NCI-H526 (cell line): ENCODE measurements at regions not wholly inside any gene's neighbourhood (a gene's known extent, or its start where the extent isn't known, plus 50 kb on each side); places are given as distances from the start of the nearest gene placed in this dataset.
"Not testable (repeated sequence)": the region's sequence is repeated elsewhere in the genome, so short reads cannot be mapped to it uniquely, and the experiment has no call there.

Source experiments
- DNase-seq, 2 experiments: peaks; one replicate each; lab custom pipeline; 2025; lab: John Stamatoyannopoulos, UW

- DNase-seq: no peak
These were observed 671.8 kb upstream of the SLC39A10 start for GRCh38 chr2:194985258-194985657.

- DNase-seq: no peak
These were observed 694.8 kb upstream of the SLC39A10 start for GRCh38 chr2:194962254-194962653.

GRCh38 chr2:194954218-194954617, 702.8 kb upstream of the SLC39A10 start:
- DNase-seq: no peak

GRCh38 chr2:194946826-194947225, 710.2 kb upstream of the SLC39A10 start:
- no peak for DNase-seq

GRCh38 chr2:194938066-194938465, 719.0 kb upstream of the SLC39A10 start:
- no peak for DNase-seq

- no peak for DNase-seq
These were observed 729.5 kb upstream of the SLC39A10 start for GRCh38 chr2:194927489-194927888.

GRCh38 chr2:194926873-194927272, 730.2 kb upstream of the SLC39A10 start:
- no peak for DNase-seq

GRCh38 chr2:194925742-194926141, 731.3 kb upstream of the SLC39A10 start:
- DNase-seq: no peak

- no peak for DNase-seq
These were observed 739.5 kb upstream of the SLC39A10 start for GRCh38 chr2:194917519-194917918.

GRCh38 chr2:194915485-194915884, 741.5 kb upstream of the SLC39A10 start:
- no peak for DNase-seq

GRCh38 chr2:194907569-194907968, 749.5 kb upstream of the SLC39A10 start:
- no peak for DNase-seq

- DNase-seq: no peak
These were observed 760.2 kb upstream of the SLC39A10 start for GRCh38 chr2:194896871-194897270.

- no peak for DNase-seq
These were observed 773.3 kb upstream of the SLC39A10 start for GRCh38 chr2:194883711-194884110.

GRCh38 chr2:194870974-194871535, 786.0 kb upstream of the SLC39A10 start:
- no peak for DNase-seq

GRCh38 chr2:194867328-194867727, 789.7 kb upstream of the SLC39A10 start:
- DNase-seq: peak in 1 of 2 experiments; percentile 55

GRCh38 chr2:194854941-194855340, 802.1 kb upstream of the SLC39A10 start:
- DNase-seq: no peak

- DNase-seq: no peak
These were observed 814.2 kb upstream of the SLC39A10 start for GRCh38 chr2:194842871-194843270.

- DNase-seq: not testable (repeated sequence)
These were observed 822.7 kb upstream of the SLC39A10 start for GRCh38 chr2:194834371-194834770.

GRCh38 chr2:194826241-194826640, 830.8 kb upstream of the SLC39A10 start:
- DNase-seq: no peak

- DNase-seq: no peak
These were observed 832.6 kb upstream of the SLC39A10 start for GRCh38 chr2:194824450-194824849.

GRCh38 chr2:194822657-194823056, 834.4 kb upstream of the SLC39A10 start:
- DNase-seq: no peak

GRCh38 chr2:194822097-194822496, 834.9 kb upstream of the SLC39A10 start:
- no peak for DNase-seq

GRCh38 chr2:194819367-194819766, 837.7 kb upstream of the SLC39A10 start:
- DNase-seq: peak in 1 of 2 experiments; percentile 4

- no peak for DNase-seq
These were observed 841.6 kb upstream of the SLC39A10 start for GRCh38 chr2:194815475-194815874.

- DNase-seq: no peak
These were observed 854.4 kb upstream of the SLC39A10 start for GRCh38 chr2:194802589-194802988.
